GM23248 (cell line): ENCODE measurements at regions not wholly inside any gene's neighbourhood (a gene's known extent, or its start where the extent isn't known, plus 50 kb on each side); places are given as distances from the start of the nearest gene placed in this dataset.

ENCODE experiments used
- DNase-seq: peaks from one replicate; pipeline ENCODE4 v3.0.0-alpha.2; 2015
- H2AFZ ChIP-seq: fragments of 200-600 bp; sonication (generic); 2 replicates; pipeline ENCODE4 v1.6.1; 2016; ENCODE audit warnings: antibody characterized with exemption
- H3F3A ChIP-seq: fragments of 200-600 bp; sonication (generic); 2 replicates; pipeline ENCODE4 v1.6.1; 2016; ENCODE audit warnings: mild to moderate bottlenecking, antibody characterized with exemption, mixed run types; ENCODE audit not compliant: insufficient read depth
- H3K27ac ChIP-seq: fragments of 200-600 bp; sonication (generic); 2 replicates; pipeline ENCODE4 v1.5.1; 2016; ENCODE audit warnings: mild to moderate bottlenecking
- H3K27me3 ChIP-seq: fragments of 200-600 bp; sonication (generic); replicated peaks from 2 replicates; pipeline ENCODE4 v1.6.1; 2016; ENCODE audit warnings: mild to moderate bottlenecking; ENCODE audit not compliant: insufficient read depth
- H3K36me3 ChIP-seq: fragments of 200-600 bp; sonication (generic); 2 replicates; pipeline ENCODE4 v1.6.1; 2016; ENCODE audit warnings: low read depth, mild to moderate bottlenecking
- H3K4me1 ChIP-seq: fragments of 200-600 bp; sonication (generic); 2 replicates; pipeline ENCODE4 v1.6.1; 2016; ENCODE audit warnings: mild to moderate bottlenecking; ENCODE audit not compliant: insufficient read depth
- H3K4me2 ChIP-seq: fragments of 200-600 bp; sonication (generic); one replicate; pipeline ENCODE4 v1.6.1; 2016; ENCODE audit warnings: mild to moderate bottlenecking; ENCODE audit not compliant: unreplicated experiment
- H3K4me3 ChIP-seq: fragments of 200-600 bp; sonication (generic); 2 replicates; pipeline ENCODE4 v1.5.1; 2016; ENCODE audit warnings: mild to moderate bottlenecking
- H3K79me2 ChIP-seq: fragments of 200-600 bp; sonication (generic); 2 replicates; pipeline ENCODE4 v1.6.1; 2016; ENCODE audit warnings: mild to moderate bottlenecking; ENCODE audit not compliant: insufficient read depth
- H3K9ac ChIP-seq: fragments of 200-600 bp; sonication (generic); 2 replicates; pipeline ENCODE4 v1.6.1; 2016; ENCODE audit warnings: mild to moderate bottlenecking
- H3K9me2 ChIP-seq: fragments of 200-600 bp; sonication (generic); 2 replicates; pipeline ENCODE4 v1.6.1; 2016; ENCODE audit warnings: mixed run types, mild to moderate bottlenecking, moderate library complexity; ENCODE audit not compliant: insufficient read depth
- H3K9me3 ChIP-seq: fragments of 200-600 bp; sonication (generic); one replicate; pipeline ENCODE4 v1.6.1; 2017; ENCODE audit warnings: low read depth
- H4K20me1 ChIP-seq: fragments of 200-600 bp; sonication (generic); 2 replicates; pipeline ENCODE4 v1.6.0; 2016; ENCODE audit not compliant: insufficient read depth
- EZH2 ChIP-seq: fragments of 200-600 bp; sonication (generic); IDR thresholded peaks from 2 replicates; pipeline ENCODE4 v1.6.1; 2018; ENCODE audit warnings: antibody characterized with exemption, mild to moderate bottlenecking; ENCODE audit not compliant: insufficient read depth, poor library complexity, severe bottlenecking
- EZH2phosphoT487 ChIP-seq: fragments of 200-600 bp; sonication (generic); IDR thresholded peaks from 2 replicates; pipeline ENCODE4 v1.6.1; 2018; ENCODE audit warnings: antibody characterized with exemption, moderate library complexity, mild to moderate bottlenecking, low read depth; ENCODE audit not compliant: insufficient read depth
- WGBS, 2 experiments: methylation state at CpG; one replicate each; pipeline ENCODE4 v1.1.6; 2015 to 2017; ENCODE audit warnings: low lambda C conversion rate in 2 of 2, low coverage in 1 of 2; ENCODE audit errors: missing lambda C conversion rate in 2 of 2; 5-methylcytosine and 5-hydroxymethylcytosine counted together
- in situ Hi-C: fragments of 300-500 bp; cut with MboI; formaldehyde crosslinking; loops from 2 replicates; pipeline ENCODE4 v1.15.0; 2020

- 4 to 5% methylated on average over 1 of the region's 1 CpG for WGBS, 2 experiments
- DNase-seq = no peak
- Histone ChIP-seq H4K20me1 (no peaks in the 10 kb centered on the region), H3K9me3 (no peaks in the 10 kb centered on the region), H3K4me1 (no peaks in the 10 kb centered on the region), H3K27ac (no peak overlapping the region), H3K9me2 (no peaks in the 10 kb centered on the region), H3K4me2 (no peak overlapping the region), H3F3A (no peaks in the 10 kb centered on the region), H3K79me2 (no peaks in the 10 kb centered on the region), H3K9ac (no peak overlapping the region), H2AFZ (no peak overlapping the region), H3K36me3 (no peaks in the 10 kb centered on the region), H3K27me3 (no peaks in the 10 kb centered on the region), H3K4me3 (no peak overlapping the region)
- TF ChIP-seq EZH2 = no peak
- no peak for TF ChIP-seq EZH2phosphoT487
- in situ Hi-C loops = no loop called here
These were observed 756.6 kb upstream of the CELF4 start for GRCh38 chr18:38322206-38322605.

DNA sequence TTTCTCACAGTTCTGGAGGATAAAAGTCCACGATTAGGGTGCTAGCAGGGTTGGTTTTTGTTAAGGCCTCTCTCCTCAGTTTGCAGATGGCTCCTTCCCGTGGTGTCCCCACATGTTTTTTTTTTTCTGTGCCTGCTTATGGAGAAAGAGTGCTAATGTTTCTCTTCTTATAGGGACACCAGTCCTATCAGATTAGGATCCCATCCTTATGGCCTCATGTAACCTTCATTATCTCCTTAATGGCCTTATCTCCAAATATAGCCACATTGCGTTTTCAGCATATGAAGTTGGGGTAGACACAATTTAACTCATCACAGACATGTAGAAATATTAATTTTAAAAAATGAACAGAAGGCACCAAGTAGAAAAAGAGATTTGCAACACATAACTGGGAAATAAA is 755.7 kb upstream of the CELF4 start:
- H3K9me3 ChIP-seq = no peaks in the 10 kb centered on the region
- no peaks in the 10 kb centered on the region for H4K20me1 ChIP-seq
- H2AFZ ChIP-seq = no peak overlapping the region
- no peaks in the 10 kb centered on the region for H3K27me3 ChIP-seq
- no peaks in the 10 kb centered on the region for H3K4me1 ChIP-seq
- DNase-seq = no peak
- no peaks in the 10 kb centered on the region for H3K9me2 ChIP-seq
- H3F3A ChIP-seq = no peaks in the 10 kb centered on the region
- TF ChIP-seq EZH2phosphoT487 (no peak), EZH2 (no peak)
- H3K27ac ChIP-seq = no peak overlapping the region
- H3K79me2 ChIP-seq = no peaks in the 10 kb centered on the region
- 2 to 5% methylated on average over 3 of the region's 3 CpGs for WGBS, 2 experiments
- H3K4me3 ChIP-seq = no peak overlapping the region
- H3K9ac ChIP-seq = no peak overlapping the region
- no peak overlapping the region for H3K4me2 ChIP-seq
- no peaks in the 10 kb centered on the region for H3K36me3 ChIP-seq
- in situ Hi-C loops = no loop called here

- Histone ChIP-seq H3K4me1 (no peaks in the 10 kb centered on the region), H2AFZ (no peak overlapping the region), H3K4me3 (no peak overlapping the region), H3F3A (no peaks in the 10 kb centered on the region), H3K27me3 (no peaks in the 10 kb centered on the region), H3K36me3 (no peaks in the 10 kb centered on the region), H3K4me2 (no peak overlapping the region), H3K27ac (no peak overlapping the region), H3K9ac (no peak overlapping the region), H4K20me1 (no peaks in the 10 kb centered on the region), H3K79me2 (no peaks in the 10 kb centered on the region), H3K9me3 (no peaks in the 10 kb centered on the region), H3K9me2 (no peaks in the 10 kb centered on the region)
- TF ChIP-seq EZH2 (no peak), EZH2phosphoT487 (no peak)
- no peak for DNase-seq
- in situ Hi-C loops = no loop called here
These were observed 752.8 kb upstream of the CELF4 start for GRCh38 chr18:38318416-38318815.

GRCh38 chr18:38313831-38314230 is 748.2 kb upstream of the CELF4 start:
- TF ChIP-seq EZH2phosphoT487 (no peak), EZH2 (no peak)
- Histone ChIP-seq H3K36me3 (no peaks in the 10 kb centered on the region), H4K20me1 (no peaks in the 10 kb centered on the region), H3K4me2 (no peak overlapping the region), H2AFZ (no peak overlapping the region), H3K9ac (no peak overlapping the region), H3K9me3 (no peaks in the 10 kb centered on the region), H3F3A (no peaks in the 10 kb centered on the region), H3K4me1 (no peaks in the 10 kb centered on the region), H3K9me2 (no peaks in the 10 kb centered on the region), H3K27me3 (no peaks in the 10 kb centered on the region), H3K79me2 (no peaks in the 10 kb centered on the region), H3K27ac (no peak overlapping the region), H3K4me3 (no peak overlapping the region)
- in situ Hi-C loops = no loop called here
- no peak for DNase-seq

GRCh38 chr18:38312532-38312931 is 746.9 kb upstream of the CELF4 start:
- no peak overlapping the region for H3K9ac ChIP-seq
- in situ Hi-C loops = no loop called here
- no peaks in the 10 kb centered on the region for H3K79me2 ChIP-seq
- H3K9me3 ChIP-seq = no peaks in the 10 kb centered on the region
- no peaks in the 10 kb centered on the region for H4K20me1 ChIP-seq
- TF ChIP-seq EZH2phosphoT487 = no peak
- no peak for TF ChIP-seq EZH2
- no peak overlapping the region for H3K4me2 ChIP-seq
- no peaks in the 10 kb centered on the region for H3K36me3 ChIP-seq
- no peak overlapping the region for H3K4me3 ChIP-seq
- no peaks in the 10 kb centered on the region for H3K9me2 ChIP-seq
- H3F3A ChIP-seq = no peaks in the 10 kb centered on the region
- WGBS, 2 experiments = 13 to 17% methylated on average over 3 of the region's 3 CpGs
- no peak for DNase-seq
- no peaks in the 10 kb centered on the region for H3K4me1 ChIP-seq
- no peak overlapping the region for H3K27ac ChIP-seq
- no peaks in the 10 kb centered on the region for H3K27me3 ChIP-seq
- H2AFZ ChIP-seq = no peak overlapping the region
